Neuron (in vitro differentiated cells): ENCODE measurements at regions not wholly inside any gene's neighbourhood (a gene's known extent, or its start where the extent isn't known, plus 50 kb on each side); places are given as distances from the start of the nearest gene placed in this dataset.

Experiments used
- H2AFZ ChIP-seq: one replicate; pipeline ENCODE4 v1.6.1; 2013; ENCODE audit warnings: low read depth, mild to moderate bottlenecking, inconsistent platforms, low read length, moderate library complexity
- H3K27me3 ChIP-seq: one replicate; pipeline ENCODE4 v1.6.1; 2013; ENCODE audit warnings: low read length; ENCODE audit not compliant: insufficient read depth
- H3K36me3 ChIP-seq: one replicate; pipeline ENCODE4 v1.6.1; 2013; ENCODE audit warnings: low read length; ENCODE audit not compliant: insufficient read depth
- H3K4me1 ChIP-seq: one replicate; pipeline ENCODE4 v1.6.1; 2013; ENCODE audit warnings: low read length; ENCODE audit not compliant: insufficient read depth
- H3K4me3 ChIP-seq: 2 replicates; pipeline ENCODE4 v1.5.1; 2013; ENCODE audit warnings: mild to moderate bottlenecking, low read length, moderate library complexity
- H3K9me3 ChIP-seq: one replicate; pipeline ENCODE4 v1.6.1; 2013; ENCODE audit warnings: low read length

- Histone ChIP-seq H3K4me1 (peaks cover 10% of the 10 kb centered on the region), H3K27me3 (peaks cover 6% of the 10 kb centered on the region), H2AFZ (no peak overlapping the region), H3K4me3 (no peak overlapping the region), H3K9me3 (no peaks in the 10 kb centered on the region), H3K36me3 (no peaks in the 10 kb centered on the region)
Observed at GRCh38 chrX:69079268-69079667, 86.0 kb downstream of the PJA1 start.

GRCh38 chrX:69077895-69078455 lies 87.3 kb downstream of the PJA1 start:
- H3K36me3 ChIP-seq = no peaks in the 10 kb centered on the region
- peaks cover 3% of the 10 kb centered on the region for H3K4me1 ChIP-seq
- H3K4me3 ChIP-seq = no peak overlapping the region
- no peak overlapping the region for H2AFZ ChIP-seq
- H3K9me3 ChIP-seq = no peaks in the 10 kb centered on the region
- H3K27me3 ChIP-seq = peaks cover 6% of the 10 kb centered on the region

GRCh38 chrX:69076088-69076487 lies 89.2 kb downstream of the PJA1 start:
- Histone ChIP-seq H3K4me1 (no peaks in the 10 kb centered on the region), H3K36me3 (no peaks in the 10 kb centered on the region), H2AFZ (no peak overlapping the region), H3K4me3 (no peak overlapping the region), H3K9me3 (no peaks in the 10 kb centered on the region), H3K27me3 (peaks cover 6% of the 10 kb centered on the region)

- H3K27me3 ChIP-seq = peaks cover 6% of the 10 kb centered on the region
- no peak overlapping the region for H2AFZ ChIP-seq
- no peaks in the 10 kb centered on the region for H3K36me3 ChIP-seq
- H3K4me1 ChIP-seq = no peaks in the 10 kb centered on the region
- no peaks in the 10 kb centered on the region for H3K9me3 ChIP-seq
- no peak overlapping the region for H3K4me3 ChIP-seq
Observed at GRCh38 chrX:69074726-69075125, 90.5 kb downstream of the PJA1 start.

GRCh38 chrX:69073721-69074120 lies 91.5 kb downstream of the PJA1 start:
- peaks cover 3% of the 10 kb centered on the region for H3K27me3 ChIP-seq
- no peak overlapping the region for H2AFZ ChIP-seq
- H3K36me3 ChIP-seq = no peaks in the 10 kb centered on the region
- no peak overlapping the region for H3K4me3 ChIP-seq
- no peaks in the 10 kb centered on the region for H3K4me1 ChIP-seq
- no peaks in the 10 kb centered on the region for H3K9me3 ChIP-seq

- Histone ChIP-seq H3K27me3 (no peaks in the 10 kb centered on the region), H2AFZ (no peak overlapping the region), H3K36me3 (no peaks in the 10 kb centered on the region), H3K4me1 (peaks cover under 1% of the 10 kb centered on the region), H3K9me3 (no peaks in the 10 kb centered on the region), H3K4me3 (no peak overlapping the region)
Observed at GRCh38 chrX:69073241-69073640, 92.0 kb downstream of the PJA1 start.

- no peak overlapping the region for H2AFZ ChIP-seq
- H3K9me3 ChIP-seq = no peaks in the 10 kb centered on the region
- H3K4me3 ChIP-seq = no peak overlapping the region
- peaks cover 4% of the 10 kb centered on the region for H3K4me1 ChIP-seq
- no peaks in the 10 kb centered on the region for H3K36me3 ChIP-seq
- H3K27me3 ChIP-seq = peaks cover 3% of the 10 kb centered on the region
Observed at GRCh38 chrX:69072486-69073006, 92.7 kb downstream of the PJA1 start.

- H3K27me3 ChIP-seq = peaks cover 3% of the 10 kb centered on the region
- peaks cover 4% of the 10 kb centered on the region for H3K4me1 ChIP-seq
- H3K9me3 ChIP-seq = no peaks in the 10 kb centered on the region
- H2AFZ ChIP-seq = no peak overlapping the region
- no peak overlapping the region for H3K4me3 ChIP-seq
- no peaks in the 10 kb centered on the region for H3K36me3 ChIP-seq
Observed at GRCh38 chrX:69070949-69071650, 94.2 kb downstream of the PJA1 start.

- H3K4me1 ChIP-seq = peaks cover 4% of the 10 kb centered on the region
- H3K27me3 ChIP-seq = peaks cover 3% of the 10 kb centered on the region
- no peaks in the 10 kb centered on the region for H3K9me3 ChIP-seq
- no peak overlapping the region for H3K4me3 ChIP-seq
- H3K36me3 ChIP-seq = no peaks in the 10 kb centered on the region
- H2AFZ ChIP-seq = no peak overlapping the region
Observed at GRCh38 chrX:69069876-69070275, 95.4 kb downstream of the PJA1 start.

- Histone ChIP-seq H3K4me3 (no peak overlapping the region), H3K4me1 (peaks cover 4% of the 10 kb centered on the region), H3K36me3 (no peaks in the 10 kb centered on the region), H3K9me3 (no peaks in the 10 kb centered on the region), H2AFZ (no peak overlapping the region), H3K27me3 (peaks cover 3% of the 10 kb centered on the region)
Observed at GRCh38 chrX:69069086-69069445, 96.2 kb downstream of the PJA1 start.

- Histone ChIP-seq H3K4me1 (peaks cover 4% of the 10 kb centered on the region), H3K27me3 (peaks cover 3% of the 10 kb centered on the region), H2AFZ (no peak overlapping the region), H3K9me3 (no peaks in the 10 kb centered on the region), H3K36me3 (no peaks in the 10 kb centered on the region), H3K4me3 (no peak overlapping the region)
Observed at GRCh38 chrX:69068301-69069085, 96.8 kb downstream of the PJA1 start.

GRCh38 chrX:69067841-69068240 lies 97.4 kb downstream of the PJA1 start:
- H2AFZ ChIP-seq = no peak overlapping the region
- H3K27me3 ChIP-seq = peaks cover 3% of the 10 kb centered on the region
- peaks cover 4% of the 10 kb centered on the region for H3K4me1 ChIP-seq
- no peak overlapping the region for H3K4me3 ChIP-seq
- H3K9me3 ChIP-seq = no peaks in the 10 kb centered on the region
- no peaks in the 10 kb centered on the region for H3K36me3 ChIP-seq

- no peaks in the 10 kb centered on the region for H3K9me3 ChIP-seq
- H2AFZ ChIP-seq = no peak overlapping the region
- no peak overlapping the region for H3K4me3 ChIP-seq
- H3K27me3 ChIP-seq = peaks cover 7% of the 10 kb centered on the region
- peaks cover 4% of the 10 kb centered on the region for H3K4me1 ChIP-seq
- H3K36me3 ChIP-seq = no peaks in the 10 kb centered on the region
Observed at GRCh38 chrX:69066966-69067525, 98.2 kb downstream of the PJA1 start.
